ENCODE measurements at regions not wholly inside any gene's neighbourhood (a gene's known extent, or its start where the extent isn't known, plus 50 kb on each side); places are given as distances from the start of the nearest gene placed in this dataset.

GRCh38 chr2:46847185-46847710, 68.4 kb downstream of the MCFD2 start:
- Histone ChIP-seq H3K27me3 (no peaks in the 10 kb centered on the region), H3K9me3 (no peaks in the 10 kb centered on the region), H3K4me1 (peaks cover 0 to 56% (median 28%) of the 10 kb centered on the region in 4 donors), H3K36me3 (no peaks in the 10 kb centered on the region), H3K27ac (peak overlapping the region; percentile 58 to 94 (median 83)), H3K4me3 (no peak overlapping the region)
- TF ChIP-seq CTCF (IDR thresholded peaks at IDR 0.05) (no peak), POLR2A (IDR thresholded peaks at IDR 0.05) (no peak)
- peak; percentile 51 to 97 (median 95) for DNase-seq

DNA sequence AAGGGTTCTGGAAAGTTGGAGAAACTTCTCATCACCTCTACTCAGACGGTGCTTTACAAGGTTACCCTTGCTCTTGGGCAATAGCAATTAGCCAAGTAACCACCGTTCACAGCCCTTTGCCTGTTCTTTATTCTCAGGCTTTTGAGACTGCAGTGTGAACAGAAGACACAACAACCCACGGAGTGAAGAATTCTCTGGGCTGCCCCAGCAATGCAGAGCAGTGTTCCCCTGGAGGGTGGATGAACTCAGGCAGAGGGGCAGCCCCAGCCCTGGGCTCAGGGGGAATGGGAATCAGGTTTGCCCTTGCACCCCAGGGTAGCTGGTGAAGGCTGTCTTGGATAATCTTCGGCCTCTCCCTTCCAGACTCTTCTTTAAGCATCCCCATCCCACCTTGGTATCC, 69.1 kb downstream of the MCFD2 start:
- peak in 1 of 3 donors; percentile 62 for DNase-seq
- peaks cover 0 to 56% (median 28%) of the 10 kb centered on the region in 4 donors for H3K4me1 ChIP-seq
- H3K27me3 ChIP-seq: no peaks in the 10 kb centered on the region
- H3K4me3 ChIP-seq: no peak overlapping the region
- no peaks in the 10 kb centered on the region for H3K36me3 ChIP-seq
- no peak for TF ChIP-seq POLR2A (IDR thresholded peaks at IDR 0.05)
- no peak for TF ChIP-seq CTCF (IDR thresholded peaks at IDR 0.05)
- no peaks in the 10 kb centered on the region for H3K9me3 ChIP-seq
- peak overlapping the region; percentile 58 to 94 (median 83) for H3K27ac ChIP-seq

DNA sequence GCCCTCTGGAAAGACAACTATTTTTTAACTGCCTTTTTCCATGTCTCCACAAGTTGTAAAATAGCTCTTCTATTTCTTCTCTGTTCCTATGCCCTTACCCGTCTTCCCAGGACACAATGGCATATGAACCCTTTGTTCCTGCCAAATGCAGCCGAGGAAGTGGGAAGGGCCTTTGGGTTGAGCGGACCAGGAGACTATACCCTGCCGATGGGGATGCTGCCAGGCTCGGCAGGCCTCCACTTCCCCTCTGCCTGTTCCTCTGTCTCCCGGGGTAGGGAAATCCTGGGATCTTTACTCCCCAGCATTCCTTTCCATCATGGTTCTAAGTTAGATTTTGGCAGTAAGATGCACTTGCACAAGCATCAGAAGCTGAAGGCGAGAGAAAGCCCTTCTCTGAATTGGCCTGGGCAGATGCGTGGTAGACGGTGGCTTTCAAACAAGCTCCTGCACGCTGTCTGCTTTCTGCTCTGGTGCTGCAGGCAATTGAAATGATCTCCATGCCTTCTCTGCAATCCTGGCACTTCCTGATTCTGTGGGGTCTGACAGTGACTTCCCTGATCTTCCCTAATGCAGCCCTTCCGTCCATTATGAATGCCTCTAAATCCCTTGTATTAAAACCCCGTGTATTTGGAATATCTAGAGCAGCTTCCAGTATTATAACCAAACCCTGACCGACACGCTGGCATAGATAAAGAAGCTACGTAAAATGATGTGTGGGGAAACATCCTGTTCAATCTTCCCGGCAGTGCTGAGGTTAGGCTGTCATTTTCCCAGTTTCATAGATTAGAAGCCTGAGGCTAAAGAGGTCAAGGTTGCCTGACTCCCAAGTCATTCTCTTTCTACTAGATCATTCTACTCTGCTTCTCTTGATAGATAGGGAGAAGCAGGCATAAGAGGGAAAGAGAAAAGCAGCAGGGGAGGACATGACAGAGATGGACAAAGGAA, 69.8 kb downstream of the MCFD2 start:
- H3K27ac ChIP-seq: peak overlapping the region in 3 of 4 donors; percentile 80 to 94 (median 86)
- peaks cover 0 to 53% (median 28%) of the 10 kb centered on the region in 4 donors for H3K4me1 ChIP-seq
- no peaks in the 10 kb centered on the region for H3K9me3 ChIP-seq
- H3K4me3 ChIP-seq: no peak overlapping the region
- DNase-seq: peak in 1 of 3 donors; percentile 35
- H3K27me3 ChIP-seq: no peaks in the 10 kb centered on the region
- no peaks in the 10 kb centered on the region for H3K36me3 ChIP-seq
- no peak for TF ChIP-seq CTCF (IDR thresholded peaks at IDR 0.05)
- no peak for TF ChIP-seq POLR2A (IDR thresholded peaks at IDR 0.05)

DNA sequence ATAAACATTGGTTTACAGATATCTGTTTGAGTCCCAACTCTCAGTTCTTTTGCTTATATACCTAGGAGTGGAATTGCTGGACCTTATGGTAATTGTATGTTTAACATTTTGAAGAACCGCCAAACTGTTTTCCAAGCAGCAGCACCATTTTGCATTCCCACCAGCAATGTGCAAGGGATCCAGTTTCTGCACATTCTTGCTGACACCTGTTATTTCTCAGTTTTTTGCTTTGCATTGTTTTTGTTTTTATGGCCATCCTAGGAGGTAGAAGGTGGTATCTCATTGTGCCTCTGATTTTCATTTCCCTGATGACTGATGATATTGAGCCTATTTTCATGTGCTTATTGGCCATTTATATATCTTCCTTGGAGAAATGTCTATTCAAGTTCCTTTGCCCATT, 71.2 kb downstream of the MCFD2 start:
- Histone ChIP-seq H3K27me3 (no peaks in the 10 kb centered on the region), H3K27ac (no peak overlapping the region), H3K4me3 (no peak overlapping the region), H3K4me1 (peaks cover 0 to 40% (median 22%) of the 10 kb centered on the region in 4 donors), H3K9me3 (no peaks in the 10 kb centered on the region), H3K36me3 (no peaks in the 10 kb centered on the region)
- no peak for DNase-seq
- TF ChIP-seq CTCF (IDR thresholded peaks at IDR 0.05) (no peak), POLR2A (IDR thresholded peaks at IDR 0.05) (no peak)

DNA sequence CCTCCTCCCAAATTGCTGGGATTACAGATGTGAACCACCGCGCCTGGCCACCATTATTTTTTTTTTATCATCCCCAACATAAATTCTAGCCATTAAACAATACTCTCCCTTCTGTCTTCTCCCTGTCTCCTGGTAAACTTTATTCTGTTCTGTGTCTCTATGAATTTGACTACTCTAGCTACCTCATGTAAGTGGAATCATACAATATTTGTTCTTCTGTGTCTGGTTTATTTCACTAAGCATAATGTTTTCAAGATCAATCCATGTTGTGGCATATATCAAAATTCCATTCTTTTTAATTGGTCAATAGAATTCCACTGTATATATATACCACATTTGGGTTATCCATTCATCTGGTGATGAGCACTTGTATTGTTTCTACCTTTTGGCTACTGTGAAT, 71.6 kb downstream of the MCFD2 start:
- H3K27me3 ChIP-seq: no peaks in the 10 kb centered on the region
- H3K4me3 ChIP-seq: no peak overlapping the region
- no peaks in the 10 kb centered on the region for H3K9me3 ChIP-seq
- H3K36me3 ChIP-seq: no peaks in the 10 kb centered on the region
- no peak for TF ChIP-seq POLR2A (IDR thresholded peaks at IDR 0.05)
- TF ChIP-seq CTCF (IDR thresholded peaks at IDR 0.05): no peak
- no peak for DNase-seq
- no peak overlapping the region for H3K27ac ChIP-seq
- peaks cover 0 to 36% (median 19%) of the 10 kb centered on the region in 4 donors for H3K4me1 ChIP-seq

All from Peyer's patch (tissue), 4 donors.